HEK293 (cell line): ENCODE measurements at regions not wholly inside any gene's neighbourhood (a gene's known extent, or its start where the extent isn't known, plus 50 kb on each side); places are given as distances from the start of the nearest gene placed in this dataset.

Experiments used
- CTCF ChIA-PET: fragments of 350-600 bp; formaldehyde crosslinking; extraction: SDS; loops from one replicate; lab custom pipeline; 2021; ENCODE audit warnings: antibody characterized with exemption; lab: Yijun Ruan, JAX
- POLR2A ChIA-PET: fragments of 300-600 bp; formaldehyde crosslinking; extraction: SDS; loops from one replicate; lab custom pipeline; 2020; ENCODE audit warnings: antibody characterized with exemption, inconsistent platforms; lab: Yijun Ruan, JAX
- H3K27ac ChIP-seq: fragments of 200-500 bp; sonication (Bioruptor generic); 2 replicates; pipeline ENCODE4 v1.5.1; 2014; ENCODE audit warnings: low read depth, low read length, control low read depth, inconsistent platforms; ENCODE audit errors: extremely low read depth
- H3K36me3 ChIP-seq, 2 experiments: fragments of 200-500 bp in 1 of 2; sonication (Bioruptor generic) in 1 of 2; 1 replicate in 1 of 2; 2 replicates in 1 of 2; pipeline ENCODE4 v1.5.1; 2014 to 2017; ENCODE audit warnings: inconsistent platforms in 2 of 2, low read length in 2 of 2; ENCODE audit not compliant: control insufficient read depth in 2 of 2, insufficient read depth in 1 of 2
- H3K4me1 ChIP-seq: fragments of 200-500 bp; sonication (Bioruptor generic); 2 replicates; pipeline ENCODE4 v1.5.1; 2014; ENCODE audit warnings: mild to moderate bottlenecking, low read length, inconsistent platforms; ENCODE audit not compliant: control insufficient read depth, insufficient read depth
- H3K4me3 ChIP-seq: 2 replicates; pipeline ENCODE4 v1.5.1; 2011; ENCODE audit warnings: low read depth, mild to moderate bottlenecking, control low read depth, low read length, moderate library complexity
- H3K9me3 ChIP-seq: fragments of 200-500 bp; sonication (Bioruptor generic); 2 replicates; pipeline ENCODE4 v1.5.1; 2014; ENCODE audit warnings: low read depth, low read length, inconsistent platforms; ENCODE audit not compliant: control insufficient read depth, insufficient read depth
- GLIS2 ChIP-seq: fragments of 450-650 bp; formaldehyde crosslinking; IDR thresholded peaks from 2 replicates; pipeline ENCODE4 v1.5.1; 2016; ENCODE audit warnings: missing biosample characterization, missing genetic modification characterization
- KLF8 ChIP-seq: fragments of 450-650 bp; formaldehyde crosslinking; IDR thresholded peaks from 2 replicates; pipeline ENCODE4 v1.5.1; 2016; ENCODE audit warnings: missing biosample characterization, missing genetic modification characterization
- PATZ1 ChIP-seq: fragments of 450-650 bp; formaldehyde crosslinking; IDR thresholded peaks from 2 replicates; pipeline ENCODE4 v1.5.1; 2016; ENCODE audit warnings: missing biosample characterization, missing genetic modification characterization
- PRDM4 ChIP-seq: fragments of 450-650 bp; formaldehyde crosslinking; IDR thresholded peaks from 2 replicates; pipeline ENCODE4 v1.5.1; 2017; ENCODE audit warnings: missing biosample characterization, missing genetic modification characterization
- REST ChIP-seq: fragments of 450-650 bp; formaldehyde crosslinking; IDR thresholded peaks from 2 replicates; pipeline ENCODE4 v1.5.1; 2016; ENCODE audit warnings: missing biosample characterization, missing genetic modification characterization
- SCRT2 ChIP-seq: fragments of 450-650 bp; formaldehyde crosslinking; IDR thresholded peaks from 2 replicates; pipeline ENCODE4 v1.5.1; 2016; ENCODE audit warnings: missing biosample characterization, missing genetic modification characterization
- ZFP3 ChIP-seq: fragments of 450-650 bp; formaldehyde crosslinking; IDR thresholded peaks from 2 replicates; pipeline ENCODE4 v1.5.1; 2016; ENCODE audit warnings: low read depth, missing biosample characterization, missing genetic modification characterization
- ZNF112 ChIP-seq: fragments of 450-650 bp; formaldehyde crosslinking; IDR thresholded peaks from 2 replicates; pipeline ENCODE4 v1.5.0; 2017; ENCODE audit warnings: missing biosample characterization, missing genetic modification characterization
- ZNF2 ChIP-seq: fragments of 450-650 bp; formaldehyde crosslinking; IDR thresholded peaks from 2 replicates; pipeline ENCODE4 v1.5.1; 2016; ENCODE audit warnings: missing biosample characterization, missing genetic modification characterization
- ZNF24 ChIP-seq: fragments of 450-650 bp; formaldehyde crosslinking; IDR thresholded peaks from 2 replicates; pipeline ENCODE4 v1.5.1; 2016; ENCODE audit warnings: missing biosample characterization, missing genetic modification characterization
- ZNF280D ChIP-seq: fragments of 450-650 bp; formaldehyde crosslinking; IDR thresholded peaks from 2 replicates; pipeline ENCODE4 v1.5.1; 2016; ENCODE audit warnings: missing biosample characterization, missing genetic modification characterization
- ZNF530 ChIP-seq: fragments of 450-650 bp; formaldehyde crosslinking; IDR thresholded peaks from 2 replicates; pipeline ENCODE4 v1.5.1; 2016; ENCODE audit warnings: low read depth, missing biosample characterization, missing genetic modification characterization
- ZNF624 ChIP-seq: fragments of 450-650 bp; formaldehyde crosslinking; IDR thresholded peaks from 2 replicates; pipeline ENCODE4 v1.5.1; 2017; ENCODE audit warnings: missing biosample characterization, missing genetic modification characterization
- ZNF626 ChIP-seq: fragments of 450-650 bp; sonication (Bioruptor Pico); formaldehyde crosslinking; IDR thresholded peaks from 2 replicates; pipeline ENCODE4 v1.5.1; 2018; ENCODE audit warnings: missing biosample characterization, missing genetic modification characterization, inconsistent platforms
- ZNF837 ChIP-seq: fragments of 450-650 bp; formaldehyde crosslinking; IDR thresholded peaks from 2 replicates; pipeline ENCODE4 v1.5.1; 2016; ENCODE audit warnings: missing biosample characterization, missing genetic modification characterization
- ZSCAN23 ChIP-seq: fragments of 450-650 bp; formaldehyde crosslinking; IDR thresholded peaks from 2 replicates; pipeline ENCODE4 v1.5.1; 2016; ENCODE audit warnings: missing biosample characterization, missing genetic modification characterization
- TF ChIP-seq, protein P1 (sequence below): fragments of 450-650 bp; formaldehyde crosslinking; IDR thresholded peaks from 2 replicates; pipeline ENCODE4 v1.5.1; 2016; ENCODE audit warnings: missing biosample characterization, missing genetic modification characterization, low read depth

DNA sequence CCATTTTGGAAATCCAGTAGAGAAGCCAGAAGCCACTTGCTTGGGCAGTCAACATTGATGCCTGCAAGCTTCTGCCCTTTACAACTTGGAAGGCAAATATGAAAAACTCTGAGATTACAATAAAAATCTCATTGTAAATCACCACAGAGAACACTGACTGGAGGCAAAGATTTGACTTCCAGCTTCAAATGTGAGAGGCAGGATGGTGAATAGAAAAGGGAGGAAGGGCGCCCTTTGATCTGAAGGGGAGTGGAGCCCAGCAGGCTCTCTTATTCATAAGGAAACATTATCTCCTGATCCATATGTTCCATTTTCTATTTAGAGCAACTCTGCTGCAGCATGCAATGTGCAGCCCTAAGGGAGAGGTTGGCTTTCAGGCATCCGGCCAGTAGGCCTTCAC lies 348.3 kb downstream of the AJAP1 start:
- no peak overlapping the region for H3K27ac ChIP-seq
- ChIA-PET CTCF (no interaction called here), POLR2A (no interaction called here)
- H3K36me3 ChIP-seq, result no peaks in the 10 kb centered on the region
- H3K9me3 ChIP-seq, result no peaks in the 10 kb centered on the region
- no peak overlapping the region for H3K4me3 ChIP-seq
- no peaks in the 10 kb centered on the region for H3K4me1 ChIP-seq
- TF ChIP-seq ZNF837 (tag by site-specific recombination) (no peak), PATZ1 (tag by site-specific recombination) (no peak), ZNF624 (tag by site-specific recombination) (no peak), ZNF24 (tag by site-specific recombination) (no peak), SCRT2 (tag by site-specific recombination) (no peak), ZFP3 (no peak), ZNF626 (no peak), ZNF112 (tag by site-specific recombination) (no peak), ZSCAN23 (tag by site-specific recombination) (no peak), KLF8 (tag by site-specific recombination) (no peak), ZNF280D (tag by site-specific recombination) (no peak), ZNF530 (tag by site-specific recombination) (no peak), GLIS2 (tag by site-specific recombination) (no peak), REST (tag by site-specific recombination) (no peak), ZNF2 (no peak)
- TF ChIP-seq, protein P1, sequence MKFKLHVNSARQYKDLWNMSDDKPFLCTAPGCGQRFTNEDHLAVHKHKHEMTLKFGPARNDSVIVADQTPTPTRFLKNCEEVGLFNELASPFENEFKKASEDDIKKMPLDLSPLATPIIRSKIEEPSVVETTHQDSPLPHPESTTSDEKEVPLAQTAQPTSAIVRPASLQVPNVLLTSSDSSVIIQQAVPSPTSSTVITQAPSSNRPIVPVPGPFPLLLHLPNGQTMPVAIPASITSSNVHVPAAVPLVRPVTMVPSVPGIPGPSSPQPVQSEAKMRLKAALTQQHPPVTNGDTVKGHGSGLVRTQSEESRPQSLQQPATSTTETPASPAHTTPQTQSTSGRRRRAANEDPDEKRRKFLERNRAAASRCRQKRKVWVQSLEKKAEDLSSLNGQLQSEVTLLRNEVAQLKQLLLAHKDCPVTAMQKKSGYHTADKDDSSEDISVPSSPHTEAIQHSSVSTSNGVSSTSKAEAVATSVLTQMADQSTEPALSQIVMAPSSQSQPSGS (tag by site-specific recombination), result no peak

- Histone ChIP-seq H3K9me3 (no peaks in the 10 kb centered on the region), H3K4me3 (no peak overlapping the region), H3K27ac (no peak overlapping the region), H3K36me3 (no peaks in the 10 kb centered on the region), H3K4me1 (no peaks in the 10 kb centered on the region)
- POLR2A ChIA-PET, result interaction anchor here (0.6 kb wide), 1 partner anchor 10 kb away, joined by 4 read pairs; no protein-coding TSS in a partner anchor
- CTCF ChIA-PET, result no interaction called here
- TF ChIP-seq REST (tag by site-specific recombination) (peak; percentile 71), PRDM4 (no peak)
These were observed 347.1 kb downstream of the AJAP1 start for GRCh38 chr1:5001466-5001865.
